ENCODE measurements at regions not wholly inside any gene's neighbourhood (a gene's known extent, or its start where the extent isn't known, plus 50 kb on each side); places are given as distances from the start of the nearest gene placed in this dataset.
"Not testable (repeated sequence)": the region's sequence is repeated elsewhere in the genome, so short reads cannot be mapped to it uniquely, and the experiment has no call there.

GRCh38 chr2:144010096-144010836, 509.7 kb downstream of the ZEB2 start:
- H3K4me1 Mint-ChIP-seq = peaks cover 5% of the 10 kb centered on the region
- no peak overlapping the region for H3K4me3 Mint-ChIP-seq
- H3K27ac Mint-ChIP-seq = no peak overlapping the region
- TF ChIP-seq, protein P1, sequence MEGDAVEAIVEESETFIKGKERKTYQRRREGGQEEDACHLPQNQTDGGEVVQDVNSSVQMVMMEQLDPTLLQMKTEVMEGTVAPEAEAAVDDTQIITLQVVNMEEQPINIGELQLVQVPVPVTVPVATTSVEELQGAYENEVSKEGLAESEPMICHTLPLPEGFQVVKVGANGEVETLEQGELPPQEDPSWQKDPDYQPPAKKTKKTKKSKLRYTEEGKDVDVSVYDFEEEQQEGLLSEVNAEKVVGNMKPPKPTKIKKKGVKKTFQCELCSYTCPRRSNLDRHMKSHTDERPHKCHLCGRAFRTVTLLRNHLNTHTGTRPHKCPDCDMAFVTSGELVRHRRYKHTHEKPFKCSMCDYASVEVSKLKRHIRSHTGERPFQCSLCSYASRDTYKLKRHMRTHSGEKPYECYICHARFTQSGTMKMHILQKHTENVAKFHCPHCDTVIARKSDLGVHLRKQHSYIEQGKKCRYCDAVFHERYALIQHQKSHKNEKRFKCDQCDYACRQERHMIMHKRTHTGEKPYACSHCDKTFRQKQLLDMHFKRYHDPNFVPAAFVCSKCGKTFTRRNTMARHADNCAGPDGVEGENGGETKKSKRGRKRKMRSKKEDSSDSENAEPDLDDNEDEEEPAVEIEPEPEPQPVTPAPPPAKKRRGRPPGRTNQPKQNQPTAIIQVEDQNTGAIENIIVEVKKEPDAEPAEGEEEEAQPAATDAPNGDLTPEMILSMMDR (IDR thresholded peaks at IDR 0.05; ENCODE audit: unreplicated experiment in 3 of 3) = no peak
- H3K9me3 Mint-ChIP-seq = no peaks in the 10 kb centered on the region
- H3K36me3 Mint-ChIP-seq (ENCODE audit: low read depth) = no peaks in the 10 kb centered on the region
- no peaks in the 10 kb centered on the region for H3K27me3 Mint-ChIP-seq (ENCODE audit: low read depth)

GRCh38 chr2:144006139-144006538, 513.8 kb downstream of the ZEB2 start:
- Mint-ChIP-seq H3K4me1 (peaks cover 5% of the 10 kb centered on the region), H3K9me3 (peaks cover 2% of the 10 kb centered on the region), H3K27me3 (ENCODE audit: low read depth) (no peaks in the 10 kb centered on the region), H3K27ac (no peak overlapping the region), H3K36me3 (ENCODE audit: low read depth) (no peaks in the 10 kb centered on the region), H3K4me3 (no peak overlapping the region)
- TF ChIP-seq, protein P1 (IDR thresholded peaks at IDR 0.05; ENCODE audit: unreplicated experiment in 3 of 3) = no peak

GRCh38 chr2:144004742-144005141, 515.2 kb downstream of the ZEB2 start:
- no peak overlapping the region for H3K27ac Mint-ChIP-seq
- H3K4me3 Mint-ChIP-seq = no peak overlapping the region
- no peaks in the 10 kb centered on the region for H3K36me3 Mint-ChIP-seq (ENCODE audit: low read depth)
- H3K9me3 Mint-ChIP-seq = peaks cover 2% of the 10 kb centered on the region
- TF ChIP-seq, protein P1 (IDR thresholded peaks at IDR 0.05; ENCODE audit: unreplicated experiment in 3 of 3) = no peak
- no peaks in the 10 kb centered on the region for H3K4me1 Mint-ChIP-seq
- H3K27me3 Mint-ChIP-seq (ENCODE audit: low read depth) = no peaks in the 10 kb centered on the region

GRCh38 chr2:144003460-144004075, 516.4 kb downstream of the ZEB2 start:
- Mint-ChIP-seq H3K36me3 (ENCODE audit: low read depth) (no peaks in the 10 kb centered on the region), H3K27ac (peak overlapping the region in 1 of 3 experiments; percentile 27), H3K4me3 (no peak overlapping the region), H3K27me3 (ENCODE audit: low read depth) (no peaks in the 10 kb centered on the region), H3K9me3 (peaks cover 2% of the 10 kb centered on the region), H3K4me1 (no peaks in the 10 kb centered on the region)
- TF ChIP-seq, protein P1 (IDR thresholded peaks at IDR 0.05; ENCODE audit: unreplicated experiment in 3 of 3) = no peak

DNA sequence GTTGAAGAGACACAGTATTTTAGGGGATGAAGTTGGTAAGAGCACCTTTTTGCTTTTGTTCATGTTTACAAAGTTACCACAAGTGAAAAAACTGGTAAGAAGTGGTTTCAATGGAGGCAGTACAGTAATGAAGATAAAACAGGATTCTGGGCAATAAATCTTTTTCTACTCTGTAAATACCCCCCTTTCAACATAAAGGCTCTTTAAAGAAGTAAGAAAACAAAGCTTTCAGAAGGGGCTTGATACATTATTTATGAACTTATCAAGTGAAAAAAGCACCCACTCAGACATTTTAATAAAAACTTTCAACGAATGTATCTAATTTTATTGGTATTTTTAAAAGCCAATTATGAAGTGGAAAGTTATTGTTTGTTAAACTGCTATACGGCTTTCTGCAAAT, 522.9 kb downstream of the ZEB2 start:
- Mint-ChIP-seq H3K27ac (peak overlapping the region in 1 of 3 experiments; percentile 13), H3K9me3 (peaks cover 7% of the 10 kb centered on the region), H3K36me3 (ENCODE audit: low read depth) (peaks cover 10% of the 10 kb centered on the region), H3K4me3 (no peak overlapping the region), H3K27me3 (ENCODE audit: low read depth) (no peaks in the 10 kb centered on the region), H3K4me1 (peaks cover 4% of the 10 kb centered on the region)
- TF ChIP-seq, protein P1 (IDR thresholded peaks at IDR 0.05; ENCODE audit: unreplicated experiment in 3 of 3) = no peak

GRCh38 chr2:143994961-143995360, 525.0 kb downstream of the ZEB2 start:
- H3K4me3 Mint-ChIP-seq = no peak overlapping the region
- TF ChIP-seq, protein P1 (IDR thresholded peaks at IDR 0.05; ENCODE audit: unreplicated experiment in 3 of 3) = no peak
- peaks cover 22% of the 10 kb centered on the region for H3K36me3 Mint-ChIP-seq (ENCODE audit: low read depth)
- no peaks in the 10 kb centered on the region for H3K27me3 Mint-ChIP-seq (ENCODE audit: low read depth)
- H3K4me1 Mint-ChIP-seq = peaks cover 4% of the 10 kb centered on the region
- no peak overlapping the region for H3K27ac Mint-ChIP-seq
- H3K9me3 Mint-ChIP-seq = peaks cover 18% of the 10 kb centered on the region

DNA sequence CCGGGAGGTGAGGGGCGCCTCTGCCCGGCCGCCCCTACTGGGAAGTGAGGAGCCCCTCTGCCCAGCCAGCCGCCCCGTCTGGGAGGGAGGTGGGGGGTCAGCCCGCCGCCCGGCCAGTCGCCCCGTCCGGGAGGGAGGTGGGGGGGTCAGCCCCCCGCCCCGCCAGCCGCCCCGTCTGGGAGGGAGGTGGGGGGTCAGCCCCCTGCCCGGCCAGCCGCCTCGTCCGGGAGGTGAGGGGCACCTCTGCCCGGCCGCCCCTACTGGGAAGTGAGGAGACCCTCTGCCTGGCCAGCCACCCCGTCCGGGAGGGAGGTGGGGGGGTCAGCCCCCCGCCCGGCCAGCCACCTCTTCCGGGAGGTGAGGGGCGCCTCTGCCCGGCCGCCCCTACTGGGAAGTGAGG, 528.3 kb downstream of the ZEB2 start:
- H3K4me3 Mint-ChIP-seq; H3K4me1 Mint-ChIP-seq; H3K27me3 Mint-ChIP-seq (ENCODE audit: low read depth); H3K27ac Mint-ChIP-seq: not testable (repeated sequence)
- Mint-ChIP-seq H3K36me3 (ENCODE audit: low read depth) (peaks cover 29% of the 10 kb centered on the region), H3K9me3 (peaks cover 30% of the 10 kb centered on the region)
